Panc1 (cell line): ENCODE measurements at regions not wholly inside any gene's neighbourhood (a gene's known extent, or its start where the extent isn't known, plus 50 kb on each side); places are given as distances from the start of the nearest gene placed in this dataset.

Experiments used
- ATAC-seq: fragments of 200-7000 bp; cut with Tn5 transposase; 2 replicates; pipeline ENCODE4 v1.9.1; 2020; ENCODE audit warnings: mild to moderate bottlenecking, moderate library complexity
- BruUV-seq: library from RNA; stranded (reverse); fragments of 400-500 nt; replicated peaks from 2 replicates; lab custom pipeline; 2021; lab: Mats Ljungman, UMichigan
- CTCF ChIA-PET: fragments of 300-600 bp; sonication (Branson Sonifier 250); formaldehyde crosslinking; loops from one replicate; lab custom pipeline; 2022; ENCODE audit warnings: antibody characterized with exemption; lab: Charles Lee
- POLR2A ChIA-PET: fragments of 300-600 bp; sonication (Branson Sonifier 250); formaldehyde crosslinking; loops from one replicate; lab custom pipeline; 2022; ENCODE audit warnings: antibody characterized with exemption; lab: Charles Lee
- DNase-seq: peaks from one replicate; pipeline ENCODE4 v3.0.0-alpha.2; 2010; ENCODE audit warnings: low read depth, low spot score
- H3K27ac ChIP-seq: 2 replicates; pipeline ENCODE4 v1.5.1; 2011; ENCODE audit warnings: mild to moderate bottlenecking, low read length, inconsistent platforms
- H3K27me3 ChIP-seq: fragments of 200-500 bp; sonication (Bioruptor generic); 2 replicates; pipeline ENCODE4 v1.6.0; 2014; ENCODE audit warnings: low read length, inconsistent platforms; ENCODE audit not compliant: control insufficient read depth, insufficient read depth
- H3K36me3 ChIP-seq: fragments of 200-500 bp; sonication (Bioruptor generic); 2 replicates; pipeline ENCODE4 v1.5.1; 2014; ENCODE audit warnings: inconsistent platforms, mild to moderate bottlenecking, low read length, moderate library complexity; ENCODE audit not compliant: control insufficient read depth, insufficient read depth
- H3K4me1 ChIP-seq: 2 replicates; pipeline ENCODE4 v1.5.1; 2011; ENCODE audit warnings: inconsistent platforms, mild to moderate bottlenecking, low read length, moderate library complexity; ENCODE audit not compliant: control insufficient read depth, insufficient read depth
- H3K4me3 ChIP-seq, 2 experiments: 2 replicates each; pipeline ENCODE4 v1.5.1; 2011 to 2012; ENCODE audit warnings: low read depth in 2 of 2, low read length in 2 of 2, mild to moderate bottlenecking in 2 of 2, inconsistent platforms in 1 of 2, moderate library complexity in 1 of 2
- H3K9me3 ChIP-seq: fragments of 200-500 bp; sonication (Bioruptor generic); 2 replicates; pipeline ENCODE4 v1.5.1; 2014; ENCODE audit warnings: low read depth, mild to moderate bottlenecking, inconsistent platforms, low read length, moderate library complexity; ENCODE audit not compliant: control insufficient read depth, insufficient read depth
- POLR2AphosphoS5 ChIP-seq: IDR thresholded peaks from 2 replicates; pipeline ENCODE4 v1.6.1; 2012; ENCODE audit warnings: mild to moderate bottlenecking, low read depth, low read length, moderate library complexity
- SIN3A ChIP-seq: IDR thresholded peaks from 2 replicates; pipeline ENCODE4 v1.6.1; 2012; ENCODE audit warnings: low read depth, mild to moderate bottlenecking, low read length, moderate library complexity, borderline replicate concordance; ENCODE audit not compliant: insufficient read depth
- TCF7L2 ChIP-seq: IDR thresholded peaks from 2 replicates; pipeline ENCODE4 v1.6.1; 2011; ENCODE audit warnings: mild to moderate bottlenecking, low read depth, low read length, inconsistent platforms
- in situ Hi-C: cut with HindIII; loops from 2 replicates; pipeline ENCODE4 v1.10.0; 2016; ENCODE audit warnings: low sequenced_read_pairs, low pct_unique_long_range_greater_than_20kb
- intact Hi-C: fragments of 100-400 bp; cut with micrococcal nuclease; formaldehyde crosslinking; loops from one replicate; pipeline ENCODE4 v1.10.0; 2022; ENCODE audit not compliant: unreplicated experiment
- TF ChIP-seq, protein P1 (sequence below): fragments of 450-650 bp; IDR thresholded peaks from 2 replicates; pipeline ENCODE4 v1.5.1; 2017; ENCODE audit warnings: mild to moderate bottlenecking
- TF ChIP-seq, protein P2 (sequence below), 2 experiments: IDR thresholded peaks; 2 replicates each; pipeline ENCODE4 v1.6.1; 2011 to 2012; ENCODE audit warnings: low read depth in 2 of 2, control low read depth in 1 of 2, low read length in 1 of 2, mild to moderate bottlenecking in 1 of 2, moderate library complexity in 1 of 2; ENCODE audit not compliant: insufficient read depth in 1 of 2

GRCh38 chr1:168827557-168827956, 98.6 kb upstream of the DPT start:
- no peaks in the 10 kb centered on the region for H3K27me3 ChIP-seq
- intact Hi-C loops: no loop called here
- no peaks in the 10 kb centered on the region for H3K4me1 ChIP-seq
- BruUV-seq: no TSS peak
- DNase-seq (no peak), ATAC-seq (no peak)
- no peak overlapping the region for H3K4me3 ChIP-seq
- POLR2A ChIA-PET: no interaction called here
- TF ChIP-seq, protein P1, sequence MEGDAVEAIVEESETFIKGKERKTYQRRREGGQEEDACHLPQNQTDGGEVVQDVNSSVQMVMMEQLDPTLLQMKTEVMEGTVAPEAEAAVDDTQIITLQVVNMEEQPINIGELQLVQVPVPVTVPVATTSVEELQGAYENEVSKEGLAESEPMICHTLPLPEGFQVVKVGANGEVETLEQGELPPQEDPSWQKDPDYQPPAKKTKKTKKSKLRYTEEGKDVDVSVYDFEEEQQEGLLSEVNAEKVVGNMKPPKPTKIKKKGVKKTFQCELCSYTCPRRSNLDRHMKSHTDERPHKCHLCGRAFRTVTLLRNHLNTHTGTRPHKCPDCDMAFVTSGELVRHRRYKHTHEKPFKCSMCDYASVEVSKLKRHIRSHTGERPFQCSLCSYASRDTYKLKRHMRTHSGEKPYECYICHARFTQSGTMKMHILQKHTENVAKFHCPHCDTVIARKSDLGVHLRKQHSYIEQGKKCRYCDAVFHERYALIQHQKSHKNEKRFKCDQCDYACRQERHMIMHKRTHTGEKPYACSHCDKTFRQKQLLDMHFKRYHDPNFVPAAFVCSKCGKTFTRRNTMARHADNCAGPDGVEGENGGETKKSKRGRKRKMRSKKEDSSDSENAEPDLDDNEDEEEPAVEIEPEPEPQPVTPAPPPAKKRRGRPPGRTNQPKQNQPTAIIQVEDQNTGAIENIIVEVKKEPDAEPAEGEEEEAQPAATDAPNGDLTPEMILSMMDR: no peak
- no peak for TF ChIP-seq SIN3A
- TF ChIP-seq, protein P2, sequence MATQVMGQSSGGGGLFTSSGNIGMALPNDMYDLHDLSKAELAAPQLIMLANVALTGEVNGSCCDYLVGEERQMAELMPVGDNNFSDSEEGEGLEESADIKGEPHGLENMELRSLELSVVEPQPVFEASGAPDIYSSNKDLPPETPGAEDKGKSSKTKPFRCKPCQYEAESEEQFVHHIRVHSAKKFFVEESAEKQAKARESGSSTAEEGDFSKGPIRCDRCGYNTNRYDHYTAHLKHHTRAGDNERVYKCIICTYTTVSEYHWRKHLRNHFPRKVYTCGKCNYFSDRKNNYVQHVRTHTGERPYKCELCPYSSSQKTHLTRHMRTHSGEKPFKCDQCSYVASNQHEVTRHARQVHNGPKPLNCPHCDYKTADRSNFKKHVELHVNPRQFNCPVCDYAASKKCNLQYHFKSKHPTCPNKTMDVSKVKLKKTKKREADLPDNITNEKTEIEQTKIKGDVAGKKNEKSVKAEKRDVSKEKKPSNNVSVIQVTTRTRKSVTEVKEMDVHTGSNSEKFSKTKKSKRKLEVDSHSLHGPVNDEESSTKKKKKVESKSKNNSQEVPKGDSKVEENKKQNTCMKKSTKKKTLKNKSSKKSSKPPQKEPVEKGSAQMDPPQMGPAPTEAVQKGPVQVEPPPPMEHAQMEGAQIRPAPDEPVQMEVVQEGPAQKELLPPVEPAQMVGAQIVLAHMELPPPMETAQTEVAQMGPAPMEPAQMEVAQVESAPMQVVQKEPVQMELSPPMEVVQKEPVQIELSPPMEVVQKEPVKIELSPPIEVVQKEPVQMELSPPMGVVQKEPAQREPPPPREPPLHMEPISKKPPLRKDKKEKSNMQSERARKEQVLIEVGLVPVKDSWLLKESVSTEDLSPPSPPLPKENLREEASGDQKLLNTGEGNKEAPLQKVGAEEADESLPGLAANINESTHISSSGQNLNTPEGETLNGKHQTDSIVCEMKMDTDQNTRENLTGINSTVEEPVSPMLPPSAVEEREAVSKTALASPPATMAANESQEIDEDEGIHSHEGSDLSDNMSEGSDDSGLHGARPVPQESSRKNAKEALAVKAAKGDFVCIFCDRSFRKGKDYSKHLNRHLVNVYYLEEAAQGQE (IDR thresholded peaks at IDR 0.05; ENCODE audit: insufficient read depth in 1 of 2, low read depth in 2 of 2, low read length in 1 of 2): no peak
- no peak for TF ChIP-seq TCF7L2
- TF ChIP-seq POLR2AphosphoS5: no peak
- H3K27ac ChIP-seq: no peak overlapping the region
- H3K9me3 ChIP-seq: no peaks in the 10 kb centered on the region
- in situ Hi-C loops: no loop called here
- no peaks in the 10 kb centered on the region for H3K36me3 ChIP-seq
- CTCF ChIA-PET: no interaction called here

DNA sequence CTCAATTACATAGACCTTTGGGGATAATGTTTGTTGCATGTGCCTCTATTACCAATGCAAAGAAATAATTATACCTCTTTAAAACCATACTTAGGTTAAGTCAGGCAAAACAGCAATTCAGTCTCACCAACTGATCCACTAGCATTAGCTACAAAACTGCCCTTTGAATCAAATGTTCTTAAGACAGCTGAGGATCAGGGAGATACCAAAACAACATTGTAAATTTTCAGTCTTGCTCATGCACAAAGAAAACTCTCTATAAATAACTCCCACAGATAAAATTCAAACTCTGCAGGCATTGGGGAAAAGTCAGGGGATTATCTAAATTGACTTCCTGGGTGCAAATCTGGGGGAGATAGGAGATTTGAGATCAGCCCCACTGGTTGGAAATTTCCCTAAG, 100.9 kb upstream of the DPT start:
- Histone ChIP-seq H3K4me1 (no peaks in the 10 kb centered on the region), H3K27me3 (no peaks in the 10 kb centered on the region), H3K27ac (no peak overlapping the region), H3K36me3 (no peaks in the 10 kb centered on the region), H3K4me3 (no peak overlapping the region), H3K9me3 (no peaks in the 10 kb centered on the region)
- TF ChIP-seq SIN3A (no peak), POLR2AphosphoS5 (no peak), TCF7L2 (no peak)
- TF ChIP-seq, protein P1: no peak
- TF ChIP-seq, protein P2 (IDR thresholded peaks at IDR 0.05; ENCODE audit: insufficient read depth in 1 of 2, low read depth in 2 of 2, low read length in 1 of 2): no peak
- DNase-seq (no peak), ATAC-seq (no peak)
- CTCF ChIA-PET: no interaction called here
- no TSS peak for BruUV-seq
- in situ Hi-C loops: no loop called here
- intact Hi-C loops: no loop called here
- POLR2A ChIA-PET: no interaction called here
